HG03457 (cell line): ENCODE measurements at regions not wholly inside any gene's neighbourhood (a gene's known extent, or its start where the extent isn't known, plus 50 kb on each side); places are given as distances from the start of the nearest gene placed in this dataset.

Source experiments
- ATAC-seq: cut with Tn5 transposase; IDR thresholded peaks from one replicate; pipeline ENCODE4 v1.9.1; 2021; ENCODE audit warnings: moderate number of reproducible peaks; ENCODE audit not compliant: unreplicated experiment

DNA sequence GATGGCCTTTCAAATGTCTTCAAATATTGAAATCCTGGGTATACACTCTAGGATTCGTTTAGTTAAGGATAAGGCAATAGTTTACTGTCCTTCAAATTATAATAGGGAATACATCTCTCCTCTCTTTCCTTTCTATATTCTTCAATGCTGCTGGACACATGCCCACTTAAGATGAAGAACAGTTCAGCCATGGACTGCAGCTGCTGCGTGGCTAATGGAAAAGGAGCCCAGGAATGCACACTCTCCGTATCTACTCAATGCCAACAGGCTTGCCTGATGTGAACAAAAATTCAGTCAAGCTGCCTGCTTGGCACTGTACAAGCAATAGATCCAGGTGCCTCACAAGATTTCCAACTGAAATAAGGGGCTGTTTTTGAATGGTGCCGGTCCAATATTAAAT, 321.2 kb upstream of the LYPLAL1 start:
- ATAC-seq, result no peak

DNA sequence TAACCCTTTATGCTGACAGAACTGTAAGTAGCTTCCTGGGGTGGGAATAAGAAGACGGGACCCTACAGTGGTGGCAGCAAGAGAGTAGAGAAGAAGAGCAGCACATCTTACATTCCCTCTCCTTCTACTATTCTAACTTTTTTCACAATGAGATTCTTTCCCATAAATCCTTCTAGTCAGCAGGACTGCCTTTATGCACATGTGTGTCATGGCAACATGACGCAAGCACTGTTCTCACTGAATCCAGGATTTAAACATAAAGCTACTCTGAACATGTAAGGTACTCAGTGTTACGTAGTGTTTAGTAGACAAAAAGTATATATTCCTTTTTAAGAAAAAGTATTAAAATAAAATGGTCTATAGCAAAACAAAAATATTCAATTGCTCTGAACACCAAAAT, 309.7 kb upstream of the LYPLAL1 start:
- ATAC-seq, result no peak

DNA sequence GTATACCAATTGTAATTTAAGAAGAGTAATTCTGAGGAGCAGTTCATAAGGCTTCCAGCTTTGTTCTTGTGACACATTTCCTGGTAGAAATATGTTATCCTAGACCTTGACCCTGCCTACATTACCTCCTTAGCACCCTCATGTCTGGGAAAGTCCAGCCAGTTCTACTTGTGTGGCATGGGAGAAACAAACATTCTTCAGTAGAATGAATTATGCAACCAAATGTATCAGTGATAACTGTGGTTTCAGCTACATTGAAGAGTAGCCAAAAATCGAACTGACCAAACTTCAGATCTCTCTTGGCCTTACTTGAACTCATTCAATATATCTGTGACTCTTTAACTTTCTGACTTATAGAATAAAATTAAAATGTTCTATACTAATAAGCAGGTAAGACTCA, 308.1 kb upstream of the LYPLAL1 start:
- ATAC-seq, result no peak

DNA sequence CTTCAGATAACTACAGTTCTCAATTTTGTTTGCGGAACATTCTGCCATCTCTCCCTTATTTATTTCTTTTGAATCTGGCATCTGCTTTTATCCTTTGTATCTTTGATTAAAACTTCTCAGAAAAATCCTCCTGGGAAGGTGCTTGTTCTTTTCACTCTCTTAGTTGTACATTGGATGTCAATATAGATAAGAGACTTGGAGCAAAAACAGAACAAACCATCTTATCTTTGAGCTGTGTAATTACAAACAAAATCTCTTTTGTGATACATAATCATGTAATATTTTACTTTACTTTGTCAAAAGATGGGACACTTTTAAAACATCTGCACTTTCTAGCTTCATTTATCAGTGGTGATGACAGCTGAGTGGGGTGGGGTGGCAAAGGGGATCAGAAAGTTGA, 307.2 kb upstream of the LYPLAL1 start:
- ATAC-seq, result no peak

DNA sequence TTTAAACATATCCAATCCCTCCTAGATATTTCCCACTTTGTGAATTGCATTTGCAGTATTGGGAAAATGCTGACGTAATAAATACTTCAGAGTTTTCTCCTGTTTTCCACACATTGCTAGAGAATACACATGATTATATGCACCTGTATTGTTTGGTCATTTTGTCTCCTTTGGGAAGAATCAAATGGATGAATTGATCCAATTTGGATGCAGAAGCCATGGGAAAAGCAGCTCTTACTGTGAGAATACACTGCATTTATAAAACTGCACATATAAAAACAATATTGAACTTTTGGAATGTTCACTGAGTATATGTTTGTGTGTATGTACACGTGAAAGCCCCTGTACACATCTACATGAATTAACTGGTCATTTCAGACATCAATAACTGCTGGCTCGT, 306.6 kb upstream of the LYPLAL1 start:
- ATAC-seq, result no peak

DNA sequence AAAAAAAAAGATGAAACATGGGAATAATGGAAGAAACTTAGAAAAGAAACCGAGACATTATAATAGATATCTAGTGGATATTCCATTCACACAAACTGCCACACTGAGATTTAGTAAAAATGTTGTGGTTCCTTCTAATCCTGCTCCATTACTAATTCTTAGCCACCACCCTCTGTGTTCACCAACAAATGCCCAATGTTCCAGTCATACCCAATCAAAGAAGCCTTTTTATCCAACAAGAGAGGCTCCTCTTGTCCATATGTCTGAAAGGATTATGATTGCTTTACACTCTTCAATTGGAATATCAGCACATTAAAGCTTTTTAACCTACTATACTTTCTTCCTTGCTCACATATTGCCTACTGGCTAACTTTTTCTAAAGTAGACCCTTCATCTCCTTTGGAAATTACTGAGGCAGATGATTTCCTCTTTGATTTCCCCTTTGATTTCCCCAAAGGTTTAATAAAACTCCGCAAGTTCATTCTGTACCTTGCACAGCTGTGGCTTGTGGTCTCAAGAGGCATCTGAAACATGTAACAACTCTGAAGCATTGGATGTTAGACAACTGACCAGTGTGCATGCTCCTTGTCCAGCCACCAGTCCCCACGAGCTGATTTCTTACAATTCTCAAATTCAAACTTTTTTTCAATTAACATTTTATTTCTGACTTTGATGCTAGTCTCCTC, 305.6 kb upstream of the LYPLAL1 start:
- no peak for ATAC-seq

DNA sequence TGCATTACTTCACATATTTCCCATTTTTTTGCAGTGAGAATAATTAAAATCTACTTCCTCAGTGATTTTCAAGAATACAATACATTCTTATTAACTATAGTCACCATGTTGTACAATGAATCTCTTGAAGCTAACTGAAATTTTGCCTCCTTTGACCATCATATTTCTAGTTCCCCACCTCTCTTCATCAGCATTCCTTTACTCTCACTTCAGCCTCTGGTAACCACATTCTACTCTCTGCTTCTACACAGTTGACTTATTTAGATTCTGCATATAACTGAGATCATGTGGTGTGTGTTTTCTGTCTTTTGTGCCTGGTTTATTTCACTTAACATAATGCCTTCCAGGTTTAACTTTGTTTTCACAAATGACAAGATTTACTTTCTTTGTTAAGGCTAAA, 304.4 kb upstream of the LYPLAL1 start:
- no peak for ATAC-seq

DNA sequence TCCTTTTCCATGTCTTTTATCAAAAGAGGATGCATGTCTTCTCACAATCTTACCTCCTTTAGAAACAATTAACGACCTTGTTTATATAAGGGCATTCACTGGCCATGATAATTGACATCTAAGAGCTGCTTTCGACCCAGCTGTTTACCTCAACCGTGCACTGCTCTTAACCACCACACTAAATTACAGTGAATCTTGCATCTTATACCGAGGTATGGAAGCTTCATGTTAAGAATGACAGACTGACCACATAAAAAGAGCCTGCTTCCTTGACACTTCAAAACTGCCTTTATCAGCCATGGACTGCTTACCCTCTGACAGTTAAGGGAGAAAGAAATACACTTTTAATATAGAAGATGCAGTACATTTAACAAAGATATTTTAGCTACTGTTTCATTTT, 301.7 kb upstream of the LYPLAL1 start:
- no peak for ATAC-seq

DNA sequence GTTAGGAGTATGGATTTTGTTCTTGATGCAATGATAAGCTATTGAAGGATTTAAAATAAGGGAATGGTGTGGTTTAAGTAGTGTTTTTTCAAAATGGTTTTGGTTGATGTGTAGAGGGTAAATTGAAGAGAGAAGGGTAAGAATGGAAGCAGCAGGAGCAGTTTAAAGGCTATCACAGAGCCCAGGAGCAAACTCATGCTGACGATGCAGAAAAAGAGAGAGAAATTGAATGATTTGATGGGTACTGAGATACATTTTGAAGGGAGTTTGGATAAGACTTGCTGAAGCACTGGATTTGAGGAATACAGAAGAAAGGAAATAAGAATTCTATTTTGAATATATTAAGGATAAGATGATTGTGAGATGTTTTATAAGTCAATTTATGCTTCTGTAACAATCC, 300.8 kb upstream of the LYPLAL1 start:
- no peak for ATAC-seq

DNA sequence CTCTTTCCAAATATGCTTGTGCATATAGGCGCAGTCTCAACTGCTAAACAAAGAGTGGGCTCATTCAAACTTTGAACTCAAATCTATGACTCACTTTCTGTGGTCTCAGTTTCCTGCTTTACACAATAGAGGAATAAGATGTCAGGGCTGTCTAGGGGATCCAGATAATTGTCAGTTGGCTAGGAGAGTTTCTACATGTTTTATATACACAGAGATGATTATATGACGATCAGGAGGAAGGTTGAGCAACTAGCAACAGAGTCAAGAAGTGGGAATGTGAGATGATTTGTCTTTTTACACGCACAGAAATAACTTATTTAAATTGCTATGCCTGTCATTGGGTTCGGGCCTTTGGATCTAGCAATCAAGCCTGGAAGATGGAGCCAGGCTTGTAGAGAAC, 299.4 kb upstream of the LYPLAL1 start:
- ATAC-seq, result no peak

DNA sequence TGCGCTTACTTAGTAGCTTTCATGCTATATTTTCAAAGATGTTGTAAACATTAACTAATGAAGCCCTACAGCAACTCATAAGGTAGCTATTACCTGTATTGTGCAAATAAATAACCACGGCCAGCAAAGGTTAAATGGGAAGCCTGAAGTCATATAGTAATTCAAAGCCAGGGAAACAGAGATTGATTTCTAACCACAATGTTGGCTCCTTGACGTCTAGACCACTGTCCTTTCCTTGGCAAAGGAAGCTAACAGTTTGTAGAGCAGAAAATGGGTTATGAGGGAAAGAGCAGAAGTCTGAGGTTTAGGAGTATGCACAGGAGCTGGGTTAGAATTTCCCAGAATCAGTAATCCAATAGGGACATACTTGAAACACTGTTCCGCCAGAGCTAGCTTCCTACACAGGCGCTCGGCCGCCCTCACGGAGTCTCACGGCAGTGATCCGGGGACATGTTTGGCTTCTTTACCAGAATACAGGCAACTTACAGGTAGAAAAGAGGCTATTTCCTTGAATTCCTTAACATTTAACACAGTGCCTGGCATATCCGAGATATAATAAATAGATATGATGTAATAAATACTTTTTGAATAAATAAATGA, 298.8 kb upstream of the LYPLAL1 start:
- no peak for ATAC-seq

DNA sequence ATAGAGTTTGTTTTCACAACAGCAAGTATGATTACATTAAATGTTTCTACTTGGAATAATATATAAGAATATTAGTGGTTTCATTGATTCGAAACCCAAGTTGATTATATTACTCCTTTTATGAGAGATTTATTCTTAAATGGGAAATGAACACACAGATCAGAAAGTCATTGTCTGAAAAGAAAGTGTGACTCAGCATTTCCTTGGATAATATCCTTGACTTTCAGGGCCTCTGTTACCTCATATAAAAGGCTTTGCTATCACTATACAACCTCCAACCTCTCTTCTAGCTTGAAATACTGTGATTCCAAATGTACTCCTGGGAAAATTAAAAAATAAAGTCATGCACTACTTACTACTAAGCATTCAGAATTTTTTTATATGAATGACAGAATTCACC, 295.3 kb upstream of the LYPLAL1 start:
- no peak for ATAC-seq

DNA sequence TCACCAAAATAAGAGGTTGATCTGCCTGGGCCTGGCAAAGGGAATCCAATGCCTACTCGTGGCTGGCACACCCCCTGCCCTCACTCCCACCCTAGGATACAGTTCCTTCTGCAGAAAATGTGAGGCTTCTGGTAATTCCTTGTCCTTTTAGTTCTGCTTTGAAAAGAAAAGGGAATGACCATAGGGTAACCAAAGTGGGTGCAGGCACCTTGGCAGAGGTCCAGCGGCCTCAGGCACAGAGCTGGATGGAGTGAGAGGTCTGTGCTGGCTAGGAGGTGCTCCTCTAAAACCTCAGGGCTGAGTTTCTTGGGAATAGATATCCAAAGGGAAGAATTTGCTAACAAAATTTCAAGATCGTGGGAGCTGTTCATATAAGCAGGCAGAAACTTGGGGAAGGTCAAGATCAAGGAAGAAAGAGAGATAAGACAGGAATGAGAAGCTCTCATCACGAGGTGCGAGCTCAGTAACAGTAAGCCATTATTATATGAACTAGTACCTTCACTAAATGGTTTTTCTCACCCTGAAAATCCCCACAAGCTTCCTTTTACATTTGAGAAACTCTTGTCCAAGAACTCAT, 293.1 kb upstream of the LYPLAL1 start:
- no peak for ATAC-seq

DNA sequence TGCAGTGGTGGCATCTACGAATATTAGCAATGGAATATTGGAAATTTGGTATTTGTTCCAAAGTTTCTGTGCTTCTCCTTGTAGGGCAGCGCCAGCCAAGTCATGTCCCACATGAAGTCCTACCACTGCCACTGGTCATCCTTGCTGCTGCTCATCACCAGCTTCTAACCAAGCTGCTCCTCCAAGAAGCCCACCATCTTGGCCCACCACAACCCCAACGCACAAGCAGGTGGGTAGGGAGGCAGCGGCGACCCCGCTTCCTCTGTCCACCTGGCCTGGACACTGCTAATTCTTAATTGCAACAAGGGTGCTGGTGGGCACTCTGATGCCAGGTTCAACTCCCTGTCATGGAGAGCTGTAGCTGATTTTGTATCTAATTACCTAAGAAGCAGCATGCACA, 291.2 kb upstream of the LYPLAL1 start:
- ATAC-seq, result no peak

DNA sequence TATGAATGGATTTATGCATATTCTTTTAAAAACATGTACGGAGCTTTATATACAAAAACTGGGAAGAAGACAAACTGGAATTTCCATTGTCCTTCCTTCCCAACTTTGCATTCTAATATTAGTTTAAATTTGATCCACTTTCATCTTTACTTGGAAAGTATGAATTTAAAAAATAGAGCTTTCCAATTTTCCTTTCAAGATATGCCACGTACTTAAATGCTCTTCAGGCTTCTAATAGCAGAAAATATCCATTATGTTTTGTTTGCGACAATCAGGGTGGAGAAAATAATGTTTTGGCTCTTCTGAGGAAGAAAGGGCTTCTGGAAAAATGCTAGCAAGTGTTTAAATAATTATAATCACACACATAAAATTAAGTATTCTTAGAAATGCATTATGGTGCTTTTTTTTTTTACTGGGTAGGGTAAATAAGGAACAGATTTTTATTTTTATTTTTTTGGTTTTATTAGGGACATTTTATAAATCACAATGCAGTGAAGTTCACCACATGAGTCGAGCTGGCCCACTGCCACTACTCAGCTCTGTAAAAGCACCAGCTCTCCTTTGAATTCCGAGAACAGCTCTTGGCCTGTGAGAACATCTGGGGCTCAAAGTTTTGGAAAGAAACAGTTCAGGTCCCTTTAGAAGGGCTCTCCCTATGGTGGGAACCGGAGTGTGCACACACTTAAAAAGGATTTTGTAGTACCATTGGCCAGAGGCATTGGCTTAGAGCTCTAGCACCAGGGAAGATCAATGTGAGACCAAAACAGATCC, 287.4 kb upstream of the LYPLAL1 start:
- no peak for ATAC-seq

DNA sequence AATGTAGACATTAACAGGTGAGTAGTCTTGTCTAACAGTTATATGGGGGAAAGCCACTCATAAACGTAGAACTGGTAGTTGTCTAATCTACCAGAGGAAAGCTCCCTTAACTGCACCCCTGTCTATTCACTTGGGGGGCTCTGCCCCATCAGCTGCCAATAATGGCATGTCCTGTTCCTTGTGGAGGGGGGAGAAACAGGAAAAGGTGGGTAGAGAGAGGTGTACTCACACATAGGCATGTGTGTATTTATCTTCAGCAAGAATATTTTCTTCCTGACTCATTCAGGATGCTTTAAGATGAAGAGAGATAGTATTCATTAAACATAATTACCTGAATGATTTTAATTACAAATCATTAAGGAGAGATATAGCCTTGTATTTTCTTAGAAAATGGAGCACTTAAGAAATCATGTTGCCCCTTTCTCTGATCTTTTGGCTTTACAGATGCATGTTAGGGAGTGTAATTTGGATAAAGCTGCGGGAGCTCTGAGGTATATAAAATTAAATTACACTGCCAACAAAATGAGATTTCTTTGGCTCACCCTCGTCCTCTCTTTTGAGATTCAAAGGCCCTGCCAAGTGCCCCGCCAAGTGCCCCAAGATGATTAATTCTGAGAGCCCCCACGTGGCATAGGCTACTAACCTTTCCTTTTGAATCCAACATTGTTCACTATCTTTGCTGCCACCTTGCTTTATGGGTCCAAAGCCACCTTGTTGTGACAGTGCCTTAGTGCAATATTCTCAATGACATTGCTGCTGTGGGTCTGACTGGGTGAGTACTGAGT, 286.3 kb upstream of the LYPLAL1 start:
- no peak for ATAC-seq

DNA sequence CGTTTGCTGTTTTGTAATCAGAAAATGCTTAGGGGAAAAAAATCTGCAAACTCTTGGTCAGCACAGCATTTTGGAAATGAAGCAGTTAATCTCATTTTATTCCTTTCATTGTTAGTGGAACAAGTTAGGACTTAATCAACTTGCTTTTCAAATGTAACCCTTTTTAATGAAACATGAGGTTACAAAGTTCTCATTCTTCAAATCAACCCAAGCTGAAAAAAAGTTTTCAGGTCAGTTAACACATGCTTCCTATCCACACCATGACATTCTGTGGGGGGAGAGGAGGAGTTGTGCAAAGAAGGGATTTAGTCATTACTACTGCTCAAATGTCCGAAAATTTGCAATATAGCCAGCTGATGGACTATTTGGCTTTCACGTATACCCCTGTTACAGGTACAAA, 283.2 kb upstream of the LYPLAL1 start:
- ATAC-seq, result no peak

DNA sequence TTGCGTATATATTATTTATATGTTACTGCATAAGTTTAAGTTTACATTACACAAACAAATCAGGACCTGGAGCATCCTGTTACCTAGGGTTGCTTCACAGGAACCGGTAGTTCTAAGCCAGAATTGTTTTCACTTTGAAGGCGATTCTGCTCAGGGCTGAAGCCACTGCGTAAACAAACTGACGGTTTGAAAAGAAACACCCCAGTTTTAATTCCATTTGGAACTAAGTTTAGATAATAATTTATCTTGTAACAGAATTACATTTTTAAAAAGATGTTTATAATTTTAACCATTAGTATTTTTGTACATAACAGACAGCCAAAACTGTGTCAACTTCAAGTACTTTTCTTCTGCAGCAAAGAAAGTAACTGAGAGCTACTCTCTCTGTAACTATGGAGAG, 282.1 kb upstream of the LYPLAL1 start:
- ATAC-seq, result no peak

DNA sequence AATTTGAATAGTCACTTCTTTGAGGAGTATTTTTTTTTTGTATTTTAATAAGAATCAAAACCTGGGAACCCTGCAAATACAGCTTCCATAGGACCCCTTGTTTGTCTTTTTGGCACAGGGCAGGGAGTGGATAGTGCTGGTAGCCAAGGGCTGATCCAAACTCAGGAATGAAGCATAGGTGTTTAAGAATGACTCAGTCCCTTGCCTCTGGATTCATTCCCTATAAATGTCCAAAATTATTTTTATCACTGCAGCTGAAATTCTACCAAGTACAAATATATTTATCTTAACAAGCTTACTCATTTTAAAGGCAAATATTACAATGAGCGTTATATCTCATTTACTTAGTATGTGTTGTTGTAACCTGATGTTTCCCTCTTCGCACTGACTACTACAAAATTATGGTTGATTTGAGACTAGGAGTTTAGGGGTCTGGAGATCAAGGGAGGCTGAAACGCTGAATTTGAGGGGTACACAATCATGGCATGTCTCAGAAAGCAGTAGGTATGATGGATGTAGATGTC, 278.6 kb upstream of the LYPLAL1 start:
- ATAC-seq, result no peak

DNA sequence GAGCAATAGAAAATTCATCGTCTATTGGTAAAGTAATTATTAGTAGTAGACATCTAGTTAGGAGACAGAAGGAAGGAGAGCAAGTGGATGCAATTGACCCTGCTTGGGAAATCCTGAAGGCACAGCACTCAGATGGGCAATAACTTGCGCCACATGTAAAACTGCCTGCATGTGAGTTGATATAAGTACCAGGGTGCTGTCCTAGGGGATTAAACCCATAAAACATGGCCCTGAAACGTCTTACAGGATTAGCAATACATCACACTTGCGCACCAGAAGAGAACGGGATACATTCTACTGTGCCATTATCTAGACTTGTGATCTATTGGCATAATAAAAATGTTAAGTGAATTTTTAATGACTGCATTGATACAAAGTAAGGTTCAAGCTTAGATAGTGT, 277.5 kb upstream of the LYPLAL1 start:
- ATAC-seq, result no peak

DNA sequence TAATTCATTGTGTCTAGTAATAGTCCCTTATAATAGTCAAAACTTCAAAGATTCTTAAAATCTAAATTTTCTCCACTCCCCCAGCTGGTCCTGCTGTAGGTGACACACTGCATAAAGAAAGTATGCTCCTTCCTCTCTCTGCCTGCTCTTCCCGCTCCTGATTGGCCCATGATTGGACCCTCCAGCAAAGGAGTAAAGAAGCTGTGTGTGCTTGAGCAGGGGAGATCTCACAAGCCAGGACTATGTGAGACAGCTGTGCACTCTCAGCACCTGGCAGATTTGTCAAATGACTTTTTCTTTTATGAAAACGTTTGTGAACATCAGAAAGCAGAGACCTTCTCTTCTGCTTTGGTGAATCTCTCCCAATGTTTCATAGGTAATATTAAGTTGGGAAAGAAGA, 274.8 kb upstream of the LYPLAL1 start:
- ATAC-seq, result no peak
